ENCODE measurements at regions not wholly inside any gene's neighbourhood (a gene's known extent, or its start where the extent isn't known, plus 50 kb on each side); places are given as distances from the start of the nearest gene placed in this dataset.

DNA sequence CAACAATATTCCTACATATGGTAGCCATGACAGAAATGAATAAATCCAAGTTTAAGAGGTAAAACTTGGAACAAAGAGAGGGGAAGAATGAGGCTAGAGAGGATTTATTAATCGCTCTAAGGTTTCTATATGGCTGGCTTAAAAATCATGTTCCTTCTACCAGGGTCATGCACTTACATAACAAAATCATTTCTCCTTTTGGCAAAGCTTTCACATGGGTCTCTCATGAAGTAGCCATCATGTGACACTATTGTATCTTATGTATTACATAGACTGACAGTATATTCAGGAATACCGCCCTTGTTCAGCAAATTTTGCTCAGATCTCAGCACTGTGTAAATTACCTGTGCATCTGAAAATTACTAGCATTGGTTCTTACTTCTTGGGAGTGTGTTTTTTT, 1554.5 kb upstream of the SLC39A10 start:
- CTCF ChIA-PET = no interaction called here
- Mint-ChIP-seq H3K4me3 (no peak overlapping the region), H3K36me3 (ENCODE audit: low read depth) (no peaks in the 10 kb centered on the region), H3K4me1 (peaks cover 26% of the 10 kb centered on the region), H3K27ac (no peak overlapping the region), H3K9me3 (no peaks in the 10 kb centered on the region), H3K27me3 (no peaks in the 10 kb centered on the region)
- POLR2A ChIA-PET = interaction anchor here (0.9 kb wide), 1 partner anchor 22 kb away, joined by 6 read pairs; no protein-coding TSS in a partner anchor
- DNase-seq (no peak), ATAC-seq (ENCODE audit: low read depth) (no peak)
- intact Hi-C loops (cut with micrococcal nuclease) = no loop called here
- TF ChIP-seq, protein P1, sequence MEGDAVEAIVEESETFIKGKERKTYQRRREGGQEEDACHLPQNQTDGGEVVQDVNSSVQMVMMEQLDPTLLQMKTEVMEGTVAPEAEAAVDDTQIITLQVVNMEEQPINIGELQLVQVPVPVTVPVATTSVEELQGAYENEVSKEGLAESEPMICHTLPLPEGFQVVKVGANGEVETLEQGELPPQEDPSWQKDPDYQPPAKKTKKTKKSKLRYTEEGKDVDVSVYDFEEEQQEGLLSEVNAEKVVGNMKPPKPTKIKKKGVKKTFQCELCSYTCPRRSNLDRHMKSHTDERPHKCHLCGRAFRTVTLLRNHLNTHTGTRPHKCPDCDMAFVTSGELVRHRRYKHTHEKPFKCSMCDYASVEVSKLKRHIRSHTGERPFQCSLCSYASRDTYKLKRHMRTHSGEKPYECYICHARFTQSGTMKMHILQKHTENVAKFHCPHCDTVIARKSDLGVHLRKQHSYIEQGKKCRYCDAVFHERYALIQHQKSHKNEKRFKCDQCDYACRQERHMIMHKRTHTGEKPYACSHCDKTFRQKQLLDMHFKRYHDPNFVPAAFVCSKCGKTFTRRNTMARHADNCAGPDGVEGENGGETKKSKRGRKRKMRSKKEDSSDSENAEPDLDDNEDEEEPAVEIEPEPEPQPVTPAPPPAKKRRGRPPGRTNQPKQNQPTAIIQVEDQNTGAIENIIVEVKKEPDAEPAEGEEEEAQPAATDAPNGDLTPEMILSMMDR (IDR thresholded peaks at IDR 0.05) = no peak

DNA sequence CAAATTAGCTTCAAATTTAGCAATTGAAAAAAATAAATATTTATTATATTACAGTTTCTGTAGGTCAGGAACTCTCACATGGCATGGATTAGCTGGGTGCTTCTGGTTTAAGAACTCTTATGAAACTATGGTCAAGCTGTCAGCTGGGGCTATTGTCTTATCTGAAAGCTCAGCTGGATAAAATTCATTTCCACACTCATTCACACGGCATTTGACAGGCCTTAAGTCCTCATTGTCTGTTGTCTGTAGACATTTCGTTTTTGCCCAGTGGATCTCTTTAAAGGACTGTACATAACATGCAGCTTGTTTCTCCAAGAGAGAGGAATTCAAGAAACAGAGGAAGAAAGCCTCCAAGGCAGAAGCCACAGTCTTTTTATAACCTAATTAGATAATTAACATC, 1556.8 kb upstream of the SLC39A10 start:
- TF ChIP-seq, protein P1 (IDR thresholded peaks at IDR 0.05) = no peak
- H3K27ac Mint-ChIP-seq = no peak overlapping the region

DNA sequence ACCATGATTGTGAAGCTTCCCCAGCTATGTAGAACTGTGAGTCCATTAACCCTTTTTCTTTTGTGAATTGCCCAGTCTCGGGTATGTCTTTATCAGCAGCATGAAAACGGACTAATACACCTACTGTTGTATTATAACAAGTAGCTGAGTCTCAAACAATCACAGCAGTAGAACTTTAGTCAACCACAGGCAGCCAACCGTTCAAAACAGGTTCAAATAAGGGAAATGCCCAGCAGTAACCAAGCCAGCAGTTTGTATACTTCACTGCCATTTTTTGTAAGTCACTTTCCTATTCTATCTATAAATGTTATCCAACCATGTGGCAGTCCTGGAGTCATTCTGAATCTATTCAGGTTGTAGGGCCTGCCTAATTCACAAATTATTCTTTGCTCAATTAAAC, 1560.6 kb upstream of the SLC39A10 start:
- Mint-ChIP-seq H3K9me3 (no peaks in the 10 kb centered on the region), H3K27me3 (no peaks in the 10 kb centered on the region), H3K4me1 (no peaks in the 10 kb centered on the region), H3K36me3 (ENCODE audit: low read depth) (no peaks in the 10 kb centered on the region), H3K4me3 (no peak overlapping the region), H3K27ac (no peak overlapping the region)
- CTCF ChIA-PET = interaction anchor here (1.7 kb wide), 1 partner anchor 9 kb away, joined by 4 read pairs; no protein-coding TSS in a partner anchor
- intact Hi-C loops (cut with micrococcal nuclease) = no loop called here
- no peak for DNase-seq
- ATAC-seq (ENCODE audit: low read depth) = no peak
- POLR2A ChIA-PET = no interaction called here
- TF ChIP-seq, protein P1 (IDR thresholded peaks at IDR 0.05) = no peak

More for the DNA sequence above, 1556.8 kb upstream of the SLC39A10 start:
- peaks cover 17% of the 10 kb centered on the region for H3K4me1 Mint-ChIP-seq
- POLR2A ChIA-PET = no interaction called here
- H3K9me3 Mint-ChIP-seq = no peaks in the 10 kb centered on the region
- no peak for DNase-seq
- CTCF ChIA-PET = no interaction called here
- intact Hi-C loops (cut with micrococcal nuclease) = no loop called here
- no peak overlapping the region for H3K4me3 Mint-ChIP-seq
- H3K36me3 Mint-ChIP-seq (ENCODE audit: low read depth) = no peaks in the 10 kb centered on the region
- no peak for ATAC-seq (ENCODE audit: low read depth)
- no peaks in the 10 kb centered on the region for H3K27me3 Mint-ChIP-seq

DNA sequence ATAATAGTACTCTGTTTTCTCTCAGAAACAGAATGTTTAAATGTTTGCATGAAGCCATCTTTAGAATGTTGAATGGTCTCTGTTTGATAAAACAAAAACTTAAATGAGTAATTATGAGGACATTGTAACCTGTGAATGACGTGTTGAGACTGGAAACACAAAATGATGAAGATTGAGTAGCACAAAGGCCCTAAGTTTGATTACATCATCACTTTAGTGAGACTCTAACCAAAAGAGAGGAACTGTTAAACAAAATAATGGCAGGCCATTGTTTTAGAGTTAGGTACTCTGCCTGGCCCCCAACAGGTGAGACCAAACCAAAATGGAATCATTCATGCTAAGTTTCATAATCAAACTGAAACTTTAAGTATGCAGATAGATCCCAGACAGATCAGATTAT, 1561.7 kb upstream of the SLC39A10 start:
- Mint-ChIP-seq H3K9me3 (no peaks in the 10 kb centered on the region), H3K27ac (no peak overlapping the region), H3K4me1 (no peaks in the 10 kb centered on the region), H3K4me3 (no peak overlapping the region), H3K36me3 (ENCODE audit: low read depth) (no peaks in the 10 kb centered on the region), H3K27me3 (no peaks in the 10 kb centered on the region)
- ChIA-PET POLR2A (no interaction called here), CTCF (no interaction called here)
- DNase-seq (no peak), ATAC-seq (ENCODE audit: low read depth) (no peak)
- TF ChIP-seq, protein P1 (IDR thresholded peaks at IDR 0.05) = no peak
- intact Hi-C loops (cut with micrococcal nuclease) = no loop called here

DNA sequence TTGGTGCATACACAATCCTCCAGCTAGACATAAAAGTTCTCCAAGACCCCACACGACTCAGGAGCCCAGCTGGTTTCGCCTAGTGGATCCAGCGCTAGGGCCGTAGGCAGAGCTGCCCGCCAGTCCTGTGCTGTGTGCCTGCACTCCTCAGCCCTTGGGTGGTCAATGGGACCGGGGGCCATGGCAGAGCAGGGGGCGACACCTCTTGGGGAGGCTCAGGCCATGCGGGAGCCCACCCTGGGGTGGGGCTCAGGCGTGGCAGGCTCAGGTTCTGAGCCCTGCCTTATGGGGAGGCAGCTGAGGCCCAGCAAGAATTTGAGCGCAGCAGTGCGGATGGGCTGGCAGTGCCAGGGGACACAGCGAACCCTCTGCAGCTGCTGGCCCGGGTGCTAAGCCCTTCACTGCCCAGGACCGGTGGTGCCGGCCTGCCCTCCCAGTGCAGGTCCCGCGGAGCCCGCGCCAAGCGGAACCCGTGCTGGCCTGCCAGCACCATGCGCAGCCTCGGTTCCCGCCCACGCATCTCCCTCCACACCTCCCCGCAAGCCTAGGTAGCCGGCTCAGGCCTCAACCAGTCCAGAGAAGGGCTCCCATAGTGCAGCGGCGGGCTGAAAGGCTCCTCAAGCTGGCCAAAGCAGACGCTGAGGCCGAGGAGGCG, 1566.6 kb upstream of the SLC39A10 start:
- Mint-ChIP-seq H3K4me1 (peaks cover 8% of the 10 kb centered on the region), H3K27me3 (no peaks in the 10 kb centered on the region), H3K27ac (no peak overlapping the region), H3K4me3 (no peak overlapping the region), H3K36me3 (ENCODE audit: low read depth) (no peaks in the 10 kb centered on the region), H3K9me3 (no peaks in the 10 kb centered on the region)
- ChIA-PET CTCF (no interaction called here), POLR2A (no interaction called here)
- DNase-seq = no peak
- no peak for ATAC-seq (ENCODE audit: low read depth)
- intact Hi-C loops (cut with micrococcal nuclease) = no loop called here
- TF ChIP-seq, protein P1 (IDR thresholded peaks at IDR 0.05) = no peak
